ENCODE measurements at regions not wholly inside any gene's neighbourhood (a gene's known extent, or its start where the extent isn't known, plus 50 kb on each side); places are given as distances from the start of the nearest gene placed in this dataset.

GRCh38 chr6:106751501-106752252 is 122.3 kb downstream of the QRSL1 start:
- Histone ChIP-seq H3K36me3 (ENCODE audit: control insufficient read depth in 1 of 2, insufficient read depth in 2 of 2, low read length in 2 of 2) (no peaks in the 10 kb centered on the region), H3K27me3 (ENCODE audit: control insufficient read depth in 1 of 2, insufficient read depth in 2 of 2, low read length in 2 of 2) (no peaks in the 10 kb centered on the region), H3K4me1 (ENCODE audit: control insufficient read depth in 1 of 2, insufficient read depth in 2 of 2, low read length in 2 of 2) (peaks cover 0 to 5% of the 10 kb centered on the region in 2 donors), H3K9ac (ENCODE audit: low read depth in 1 of 2, low read length in 2 of 2) (no peak overlapping the region), H3K9me3 (ENCODE audit: control insufficient read depth in 1 of 2, low read length in 2 of 2) (no peaks in the 10 kb centered on the region), H3K4me3 (ENCODE audit: low read depth in 1 of 2, low read length in 2 of 2) (no peak overlapping the region), H3K27ac (ENCODE audit: low read depth, low read length) (no peak overlapping the region)

DNA sequence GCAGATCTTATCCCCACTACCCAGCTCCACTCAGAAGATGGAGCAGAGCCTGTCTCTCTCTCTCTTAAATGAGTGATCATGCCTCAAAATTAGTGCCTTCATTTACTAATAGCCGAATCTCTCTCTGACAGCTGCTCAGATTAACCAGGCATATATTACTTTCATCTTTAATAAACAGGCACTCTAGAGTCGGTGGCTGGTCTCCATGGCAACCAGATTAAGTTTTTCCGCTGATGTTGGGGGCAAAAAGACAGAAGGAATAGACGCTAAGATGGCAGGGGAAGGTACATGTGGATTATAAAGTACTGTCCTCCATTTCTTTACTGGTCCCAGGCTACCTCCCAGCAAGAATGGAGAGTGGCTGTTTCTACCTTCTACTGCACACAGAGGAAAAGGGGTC is 121.6 kb downstream of the QRSL1 start:
- Histone ChIP-seq H3K9ac (ENCODE audit: low read depth in 1 of 2, low read length in 2 of 2) (no peak overlapping the region), H3K27ac (ENCODE audit: low read depth, low read length) (no peak overlapping the region), H3K36me3 (ENCODE audit: control insufficient read depth in 1 of 2, insufficient read depth in 2 of 2, low read length in 2 of 2) (no peaks in the 10 kb centered on the region), H3K4me3 (ENCODE audit: low read depth in 1 of 2, low read length in 2 of 2) (no peak overlapping the region), H3K4me1 (ENCODE audit: control insufficient read depth in 1 of 2, insufficient read depth in 2 of 2, low read length in 2 of 2) (peaks cover 0 to 8% of the 10 kb centered on the region in 2 donors), H3K9me3 (ENCODE audit: control insufficient read depth in 1 of 2, low read length in 2 of 2) (no peaks in the 10 kb centered on the region), H3K27me3 (ENCODE audit: control insufficient read depth in 1 of 2, insufficient read depth in 2 of 2, low read length in 2 of 2) (no peaks in the 10 kb centered on the region)

DNA sequence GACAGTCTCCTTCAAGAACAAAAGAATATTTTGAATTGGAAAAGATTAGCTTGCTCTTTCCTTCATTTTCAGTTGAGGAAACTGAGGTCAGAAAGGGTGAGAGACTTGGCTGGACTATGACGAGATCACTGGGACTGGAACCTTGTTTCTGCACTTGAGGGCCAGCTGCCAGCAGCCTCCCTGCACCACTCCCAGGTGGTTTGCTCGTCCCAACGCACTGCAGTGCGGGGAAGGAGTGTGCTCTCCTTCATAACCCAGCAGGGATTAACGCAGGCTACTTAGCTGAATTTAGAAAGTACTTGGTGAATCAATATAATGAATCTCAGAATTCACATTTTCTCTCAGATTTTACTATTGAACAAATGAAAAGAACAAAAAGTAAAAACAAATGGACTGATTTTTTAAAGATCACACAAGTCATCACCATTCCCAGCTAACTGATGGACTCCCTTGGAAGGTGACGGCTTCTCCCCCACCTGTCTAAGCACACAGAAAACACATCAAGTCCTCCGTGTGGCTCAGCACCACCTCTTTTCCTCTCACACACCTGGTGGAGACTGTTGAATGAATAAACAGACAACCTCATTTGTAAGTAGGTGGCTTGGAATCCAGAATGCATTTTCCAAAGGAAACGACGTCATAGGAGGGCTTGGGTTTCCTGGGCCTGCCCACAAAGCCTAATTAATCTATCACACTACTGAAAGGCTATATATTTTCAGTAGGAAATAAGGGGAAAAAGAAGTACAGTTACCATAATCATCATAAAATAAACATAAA is 121.0 kb downstream of the QRSL1 start:
- H3K27ac ChIP-seq (ENCODE audit: low read depth, low read length) = no peak overlapping the region
- no peaks in the 10 kb centered on the region for H3K9me3 ChIP-seq (ENCODE audit: control insufficient read depth in 1 of 2, low read length in 2 of 2)
- H3K36me3 ChIP-seq (ENCODE audit: control insufficient read depth in 1 of 2, insufficient read depth in 2 of 2, low read length in 2 of 2) = no peaks in the 10 kb centered on the region
- H3K4me1 ChIP-seq (ENCODE audit: control insufficient read depth in 1 of 2, insufficient read depth in 2 of 2, low read length in 2 of 2) = peaks cover 0 to 8% of the 10 kb centered on the region in 2 donors
- no peaks in the 10 kb centered on the region for H3K27me3 ChIP-seq (ENCODE audit: control insufficient read depth in 1 of 2, insufficient read depth in 2 of 2, low read length in 2 of 2)
- no peak overlapping the region for H3K9ac ChIP-seq (ENCODE audit: low read depth in 1 of 2, low read length in 2 of 2)
- H3K4me3 ChIP-seq (ENCODE audit: low read depth in 1 of 2, low read length in 2 of 2) = no peak overlapping the region

- H3K27me3 ChIP-seq (ENCODE audit: control insufficient read depth in 1 of 2, insufficient read depth in 2 of 2, low read length in 2 of 2) = no peaks in the 10 kb centered on the region
- H3K9ac ChIP-seq (ENCODE audit: low read depth in 1 of 2, low read length in 2 of 2) = no peak overlapping the region
- no peak overlapping the region for H3K27ac ChIP-seq (ENCODE audit: low read depth, low read length)
- H3K4me3 ChIP-seq (ENCODE audit: low read depth in 1 of 2, low read length in 2 of 2) = no peak overlapping the region
- peaks cover 0 to 8% of the 10 kb centered on the region in 2 donors for H3K4me1 ChIP-seq (ENCODE audit: control insufficient read depth in 1 of 2, insufficient read depth in 2 of 2, low read length in 2 of 2)
- no peaks in the 10 kb centered on the region for H3K36me3 ChIP-seq (ENCODE audit: control insufficient read depth in 1 of 2, insufficient read depth in 2 of 2, low read length in 2 of 2)
- no peaks in the 10 kb centered on the region for H3K9me3 ChIP-seq (ENCODE audit: control insufficient read depth in 1 of 2, low read length in 2 of 2)
These were observed 120.2 kb downstream of the QRSL1 start for GRCh38 chr6:106749609-106750008.

DNA sequence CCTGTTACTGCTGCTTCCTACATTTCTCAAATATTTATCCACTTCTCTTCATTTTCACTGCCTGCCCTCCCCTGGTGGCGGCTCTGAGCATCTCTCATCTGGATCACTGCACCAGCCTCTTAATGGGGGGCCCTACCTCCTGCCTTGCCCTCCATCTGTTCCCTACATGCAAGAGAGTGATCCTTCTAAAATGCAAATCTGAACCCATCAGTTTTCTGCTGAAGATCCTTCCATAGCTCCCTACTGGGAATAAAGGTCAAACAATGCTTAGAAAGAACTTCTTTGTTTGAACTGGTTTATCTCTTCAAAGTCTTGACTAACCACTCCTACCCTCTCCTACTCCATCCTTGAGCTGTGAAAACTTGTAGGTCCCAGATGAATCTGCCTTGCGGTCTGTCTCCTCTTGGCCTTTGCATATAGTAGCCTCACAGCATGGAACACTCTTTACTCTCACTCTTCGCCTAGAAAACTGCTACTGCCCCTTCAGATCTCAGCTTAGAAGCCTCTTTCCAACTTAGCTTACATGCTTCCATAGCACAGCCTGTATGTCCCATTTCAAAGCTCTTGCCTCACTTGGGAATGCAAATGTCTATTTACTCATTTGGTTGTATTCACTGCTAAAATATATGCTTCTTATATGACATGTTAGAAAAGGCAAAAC is 119.3 kb downstream of the QRSL1 start:
- no peaks in the 10 kb centered on the region for H3K36me3 ChIP-seq (ENCODE audit: control insufficient read depth in 1 of 2, insufficient read depth in 2 of 2, low read length in 2 of 2)
- H3K27ac ChIP-seq (ENCODE audit: low read depth, low read length) = no peak overlapping the region
- peaks cover 0 to 8% of the 10 kb centered on the region in 2 donors for H3K4me1 ChIP-seq (ENCODE audit: control insufficient read depth in 1 of 2, insufficient read depth in 2 of 2, low read length in 2 of 2)
- H3K27me3 ChIP-seq (ENCODE audit: control insufficient read depth in 1 of 2, insufficient read depth in 2 of 2, low read length in 2 of 2) = no peaks in the 10 kb centered on the region
- no peak overlapping the region for H3K4me3 ChIP-seq (ENCODE audit: low read depth in 1 of 2, low read length in 2 of 2)
- no peaks in the 10 kb centered on the region for H3K9me3 ChIP-seq (ENCODE audit: control insufficient read depth in 1 of 2, low read length in 2 of 2)
- no peak overlapping the region for H3K9ac ChIP-seq (ENCODE audit: low read depth in 1 of 2, low read length in 2 of 2)

DNA sequence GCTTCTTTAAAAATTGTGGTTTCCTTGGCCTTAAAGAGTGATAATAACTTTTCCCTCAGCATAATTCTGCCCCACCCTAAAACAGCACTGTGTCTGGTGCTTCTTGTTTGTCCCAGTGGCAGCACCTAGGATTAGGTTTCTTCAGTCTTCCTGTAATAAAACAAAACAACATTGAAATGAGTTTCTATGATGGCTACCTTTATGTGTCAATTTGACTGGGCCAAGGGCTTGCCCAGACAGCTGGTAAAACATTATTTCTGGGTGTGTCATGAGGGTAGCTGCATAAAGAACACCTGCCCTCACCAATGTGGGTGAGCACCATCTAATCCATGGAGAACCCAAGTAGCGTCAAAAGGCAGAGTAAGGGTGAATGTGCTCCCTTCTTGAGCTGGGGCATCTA is 117.8 kb downstream of the QRSL1 start:
- Histone ChIP-seq H3K9me3 (ENCODE audit: control insufficient read depth in 1 of 2, low read length in 2 of 2) (no peaks in the 10 kb centered on the region), H3K27ac (ENCODE audit: low read depth, low read length) (no peak overlapping the region), H3K4me1 (ENCODE audit: control insufficient read depth in 1 of 2, insufficient read depth in 2 of 2, low read length in 2 of 2) (peaks cover 0 to 8% of the 10 kb centered on the region in 2 donors), H3K9ac (ENCODE audit: low read depth in 1 of 2, low read length in 2 of 2) (no peak overlapping the region), H3K4me3 (ENCODE audit: low read depth in 1 of 2, low read length in 2 of 2) (no peak overlapping the region), H3K36me3 (ENCODE audit: control insufficient read depth in 1 of 2, insufficient read depth in 2 of 2, low read length in 2 of 2) (no peaks in the 10 kb centered on the region), H3K27me3 (ENCODE audit: control insufficient read depth in 1 of 2, insufficient read depth in 2 of 2, low read length in 2 of 2) (no peaks in the 10 kb centered on the region)

DNA sequence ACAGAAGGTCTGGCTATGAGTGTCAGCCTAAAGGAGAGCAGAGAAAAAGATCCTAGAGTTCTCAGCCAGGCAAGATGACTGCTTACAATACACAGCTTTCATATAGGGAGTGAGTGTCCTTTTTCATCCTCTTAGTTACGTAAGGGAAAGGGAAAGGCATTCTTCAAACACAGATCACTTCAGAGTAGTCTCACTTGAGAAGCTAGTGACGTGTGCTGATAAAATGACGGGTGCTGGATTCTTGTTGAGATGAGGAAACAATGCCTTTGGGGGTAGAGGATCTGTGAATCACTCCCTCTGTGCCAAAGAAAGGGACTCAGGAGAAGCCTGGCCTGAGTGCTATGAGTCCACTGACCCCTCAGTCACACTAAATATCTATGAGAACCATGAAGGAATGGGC is 117.3 kb downstream of the QRSL1 start:
- no peak overlapping the region for H3K27ac ChIP-seq (ENCODE audit: low read depth, low read length)
- H3K9me3 ChIP-seq (ENCODE audit: control insufficient read depth in 1 of 2, low read length in 2 of 2) = no peaks in the 10 kb centered on the region
- H3K27me3 ChIP-seq (ENCODE audit: control insufficient read depth in 1 of 2, insufficient read depth in 2 of 2, low read length in 2 of 2) = no peaks in the 10 kb centered on the region
- no peaks in the 10 kb centered on the region for H3K36me3 ChIP-seq (ENCODE audit: control insufficient read depth in 1 of 2, insufficient read depth in 2 of 2, low read length in 2 of 2)
- no peak overlapping the region for H3K9ac ChIP-seq (ENCODE audit: low read depth in 1 of 2, low read length in 2 of 2)
- H3K4me3 ChIP-seq (ENCODE audit: low read depth in 1 of 2, low read length in 2 of 2) = no peak overlapping the region
- peaks cover 0 to 8% of the 10 kb centered on the region in 2 donors for H3K4me1 ChIP-seq (ENCODE audit: control insufficient read depth in 1 of 2, insufficient read depth in 2 of 2, low read length in 2 of 2)

DNA sequence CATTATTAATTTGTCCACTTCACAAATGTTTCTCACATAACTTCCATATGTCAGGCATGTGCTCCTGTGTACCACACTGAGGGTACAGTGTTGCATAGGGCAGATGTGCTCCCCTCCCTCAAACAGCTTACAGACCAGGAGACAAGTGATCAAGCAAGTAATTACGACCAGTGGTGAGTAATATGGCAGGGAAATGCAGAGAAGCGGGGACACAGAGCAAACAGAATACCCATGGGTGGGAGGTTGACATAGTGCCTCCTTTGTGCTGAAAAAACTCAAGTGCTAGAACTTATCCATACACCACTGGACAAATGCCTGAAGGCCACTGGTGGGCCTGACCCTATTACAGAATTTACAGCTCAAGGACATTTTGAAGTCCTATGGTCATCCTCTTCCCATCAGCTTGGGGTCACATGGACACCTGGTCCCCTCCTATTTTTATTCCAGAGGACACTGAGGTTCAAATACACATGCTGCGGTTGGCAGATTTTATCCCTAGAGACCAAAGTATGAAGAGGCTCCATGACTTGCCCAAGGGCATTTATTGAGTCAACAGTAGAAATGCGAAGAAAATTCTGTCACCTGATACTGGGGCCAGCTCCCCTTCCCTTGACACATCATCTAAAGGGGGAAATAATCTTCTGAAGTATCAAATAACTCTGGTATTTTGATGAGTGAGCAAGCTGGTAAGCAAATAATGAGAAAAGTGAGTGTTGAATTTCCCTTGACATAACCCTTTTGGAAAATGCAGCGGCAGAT is 116.6 kb downstream of the QRSL1 start:
- H3K4me1 ChIP-seq (ENCODE audit: control insufficient read depth in 1 of 2, insufficient read depth in 2 of 2, low read length in 2 of 2) = peaks cover 0 to 8% of the 10 kb centered on the region in 2 donors
- H3K9me3 ChIP-seq (ENCODE audit: control insufficient read depth in 1 of 2, low read length in 2 of 2) = no peaks in the 10 kb centered on the region
- no peaks in the 10 kb centered on the region for H3K27me3 ChIP-seq (ENCODE audit: control insufficient read depth in 1 of 2, insufficient read depth in 2 of 2, low read length in 2 of 2)
- H3K4me3 ChIP-seq (ENCODE audit: low read depth in 1 of 2, low read length in 2 of 2) = no peak overlapping the region
- H3K27ac ChIP-seq (ENCODE audit: low read depth, low read length) = no peak overlapping the region
- H3K36me3 ChIP-seq (ENCODE audit: control insufficient read depth in 1 of 2, insufficient read depth in 2 of 2, low read length in 2 of 2) = no peaks in the 10 kb centered on the region
- H3K9ac ChIP-seq (ENCODE audit: low read depth in 1 of 2, low read length in 2 of 2) = no peak overlapping the region

DNA sequence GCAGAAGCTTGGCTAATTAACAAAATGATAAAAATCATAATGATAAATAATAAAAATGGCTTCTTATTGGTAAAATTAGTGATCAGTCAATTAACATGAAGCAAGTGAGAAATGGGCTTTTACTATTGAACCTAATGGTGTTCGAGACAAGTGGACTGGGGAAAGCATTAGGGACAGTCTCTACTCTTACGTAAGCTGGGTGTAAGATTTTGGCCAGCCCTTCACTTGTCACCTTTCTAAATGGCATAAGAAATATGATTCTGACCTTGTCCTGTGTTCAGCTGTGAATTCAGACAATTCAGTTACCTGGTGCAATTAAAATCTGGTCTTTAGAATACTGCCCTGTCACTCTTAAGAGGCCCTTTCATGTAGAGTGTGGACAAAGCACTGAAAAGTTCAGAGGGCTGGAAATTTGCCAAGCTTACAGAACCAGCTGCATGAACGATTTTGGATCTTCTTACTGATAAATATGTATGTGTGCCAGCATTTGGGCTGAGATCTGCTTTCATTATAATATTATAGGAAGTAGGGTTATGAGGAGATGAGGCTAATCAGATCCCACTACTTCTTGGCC is 115.9 kb downstream of the QRSL1 start:
- H3K9me3 ChIP-seq (ENCODE audit: control insufficient read depth in 1 of 2, low read length in 2 of 2) = no peaks in the 10 kb centered on the region
- H3K27ac ChIP-seq (ENCODE audit: low read depth, low read length) = no peak overlapping the region
- H3K36me3 ChIP-seq (ENCODE audit: control insufficient read depth in 1 of 2, insufficient read depth in 2 of 2, low read length in 2 of 2) = no peaks in the 10 kb centered on the region
- H3K4me1 ChIP-seq (ENCODE audit: control insufficient read depth in 1 of 2, insufficient read depth in 2 of 2, low read length in 2 of 2) = peaks cover 0 to 8% of the 10 kb centered on the region in 2 donors
- H3K9ac ChIP-seq (ENCODE audit: low read depth in 1 of 2, low read length in 2 of 2) = no peak overlapping the region
- no peak overlapping the region for H3K4me3 ChIP-seq (ENCODE audit: low read depth in 1 of 2, low read length in 2 of 2)
- H3K27me3 ChIP-seq (ENCODE audit: control insufficient read depth in 1 of 2, insufficient read depth in 2 of 2, low read length in 2 of 2) = no peaks in the 10 kb centered on the region
